SK-N-SH (cell line): ENCODE measurements at regions not wholly inside any gene's neighbourhood (a gene's known extent, or its start where the extent isn't known, plus 50 kb on each side); places are given as distances from the start of the nearest gene placed in this dataset.

ENCODE experiments used
- CTCF ChIA-PET: fragments of 300-600, 350-600 bp; formaldehyde crosslinking; extraction: SDS; loops from one replicate; lab custom pipeline; 2021; lab: Yijun Ruan, JAX
- POLR2A ChIA-PET: fragments of 350-600 bp; sonication (Branson Sonifier 250); formaldehyde crosslinking; extraction: SDS; loops from one replicate; lab custom pipeline; 2020; ENCODE audit warnings: antibody characterized with exemption, inconsistent platforms; lab: Yijun Ruan, JAX
- DNase-seq: peaks from one replicate; pipeline ENCODE4 v3.0.0; 2012
- H2AFZ ChIP-seq: fragments of 200-600 bp; sonication (generic); 2 replicates; pipeline ENCODE4 v1.8.1; 2016; ENCODE audit warnings: antibody characterized with exemption, mild to moderate bottlenecking, low read depth
- H3F3A ChIP-seq: fragments of 200-600 bp; sonication (generic); replicated peaks from 2 replicates; pipeline ENCODE3; 2016; ENCODE audit warnings: antibody characterized with exemption, mild to moderate bottlenecking; ENCODE audit not compliant: insufficient read depth
- H3K27ac ChIP-seq, 2 experiments: fragments of 200-500 bp in 1 of 2; fragments of 200-600 bp in 1 of 2; sonication (Bioruptor generic) in 1 of 2; sonication (generic), shearing (Covaris generic) in 1 of 2; 2 replicates each; pipeline versions ENCODE4 v1.5.1 to v1.6.1; 2014 to 2016; ENCODE audit warnings: low read depth in 2 of 2, inconsistent platforms in 1 of 2, low read length in 1 of 2, mild to moderate bottlenecking in 1 of 2, mixed read lengths in 1 of 2
- H3K27me3 ChIP-seq: fragments of 200-600 bp; sonication (generic), shearing (Covaris generic); 2 replicates; pipeline ENCODE4 v1.6.1; 2016; ENCODE audit warnings: mixed run types; ENCODE audit not compliant: insufficient read depth
- H3K36me3 ChIP-seq, 2 experiments: fragments of 200-500 bp in 1 of 2; fragments of 200-600 bp in 1 of 2; sonication (Bioruptor generic) in 1 of 2; sonication (generic) in 1 of 2; replicated peaks in 1 of 2; 2 replicates each; pipeline versions ENCODE3 to v1.5.1; 2014 to 2016; ENCODE audit warnings: low read length in 1 of 2, mild to moderate bottlenecking in 1 of 2; ENCODE audit not compliant: insufficient read depth in 2 of 2, control insufficient read depth in 1 of 2
- H3K4me1 ChIP-seq, 2 experiments: fragments of 200-500 bp in 1 of 2; fragments of 200-600 bp in 1 of 2; sonication (Bioruptor generic) in 1 of 2; sonication (generic), shearing (Covaris generic) in 1 of 2; 2 replicates each; pipeline versions ENCODE4 v1.5.1 to v1.6.1; 2014 to 2016; ENCODE audit warnings: low read depth in 1 of 2, low read length in 1 of 2, mixed run types in 1 of 2; ENCODE audit not compliant: insufficient read depth in 2 of 2, control insufficient read depth in 1 of 2
- H3K4me2 ChIP-seq: fragments of 200-600 bp; sonication (generic), shearing (Covaris generic); 2 replicates; pipeline ENCODE4 v1.6.1; 2017; ENCODE audit warnings: mixed run types
- H3K4me3 ChIP-seq, 2 experiments: fragments of 200-500 bp in 1 of 2; fragments of 200-600 bp in 1 of 2; sonication (Bioruptor generic) in 1 of 2; sonication (generic), shearing (Covaris generic) in 1 of 2; 2 replicates each; pipeline versions ENCODE4 v1.5.1 to v1.8.1; 2014 to 2016; ENCODE audit warnings: low read depth in 2 of 2, inconsistent platforms in 1 of 2, low read length in 1 of 2, mild to moderate bottlenecking in 1 of 2, mixed read lengths in 1 of 2, moderate library complexity in 1 of 2
- H3K79me2 ChIP-seq: fragments of 200-600 bp; sonication (generic); 2 replicates; pipeline ENCODE4 v1.8.1; 2017; ENCODE audit warnings: mild to moderate bottlenecking; ENCODE audit not compliant: insufficient read depth
- H3K9ac ChIP-seq: fragments of 200-600 bp; sonication (generic); 2 replicates; pipeline ENCODE4 v1.6.1; 2017; ENCODE audit warnings: mixed run types
- H3K9me2 ChIP-seq: fragments of 200-600 bp; sonication (generic); 2 replicates; pipeline ENCODE4 v1.6.1; 2017; ENCODE audit warnings: mixed run types
- H3K9me3 ChIP-seq: fragments of 200-600 bp; sonication (generic); 2 replicates; pipeline ENCODE4 v1.6.1; 2017; ENCODE audit warnings: mixed run types, mild to moderate bottlenecking, moderate library complexity
- H4K20me1 ChIP-seq: fragments of 200-600 bp; sonication (generic); 2 replicates; pipeline ENCODE4 v1.6.1; 2017; ENCODE audit warnings: mild to moderate bottlenecking, mixed run types; ENCODE audit not compliant: insufficient read depth
- CHD2 ChIP-seq: fragments of 150-350 bp; IDR thresholded peaks from 2 replicates; pipeline ENCODE4 v1.6.1; 2018; ENCODE audit warnings: low read length; ENCODE audit not compliant: partially characterized antibody
- CTCF ChIP-seq: fragments of 200-600 bp; sonication (generic); IDR thresholded peaks from 2 replicates; pipeline ENCODE4 v1.6.1; 2017; ENCODE audit warnings: antibody characterized with exemption, mild to moderate bottlenecking, moderate library complexity
- EP300 ChIP-seq, 2 experiments: IDR thresholded peaks; 2 replicates each; pipeline versions ENCODE4 v1.4.0 to v1.6.1; 2012; ENCODE audit warnings: borderline replicate concordance in 1 of 2, low read depth in 1 of 2, low read length in 1 of 2
- FOSL2 ChIP-seq: IDR thresholded peaks from 2 replicates; pipeline ENCODE4 v1.4.0; 2012; ENCODE audit warnings: low read depth, mild to moderate bottlenecking, moderate library complexity, borderline replicate concordance
- FOXJ3 ChIP-seq: sonication (generic); formaldehyde crosslinking; IDR thresholded peaks from 2 replicates; pipeline ENCODE4 v1.5.1; 2020; ENCODE audit warnings: mild to moderate bottlenecking, missing genetic modification reagents
- GABPA ChIP-seq: IDR thresholded peaks from 2 replicates; pipeline ENCODE4 v1.4.0; 2012; ENCODE audit warnings: low read depth, mild to moderate bottlenecking
- JUND ChIP-seq: IDR thresholded peaks from 2 replicates; pipeline ENCODE4 v1.4.0; 2012
- MEF2A ChIP-seq: IDR thresholded peaks from 2 replicates; pipeline ENCODE4 v1.4.0; 2012; ENCODE audit warnings: low read depth, borderline replicate concordance
- MXI1 ChIP-seq: IDR thresholded peaks from 2 replicates; pipeline ENCODE4 v1.6.1; 2012; ENCODE audit warnings: mild to moderate bottlenecking, low read depth, low read length, improper control_type of control experiment
- NFIC ChIP-seq: IDR thresholded peaks from 2 replicates; pipeline ENCODE4 v1.4.0; 2012; ENCODE audit warnings: borderline replicate concordance
- NRF1 ChIP-seq: IDR thresholded peaks from 2 replicates; pipeline ENCODE4 v1.6.1; 2012; ENCODE audit warnings: low read depth, mild to moderate bottlenecking, low read length
- POLR2AphosphoS5 ChIP-seq: IDR thresholded peaks from 2 replicates; pipeline ENCODE4 v1.6.1; 2012; ENCODE audit warnings: low read depth, low read length
- RCOR1 ChIP-seq: fragments of 150-350 bp; IDR thresholded peaks from 2 replicates; pipeline ENCODE4 v1.6.1; 2017; ENCODE audit warnings: antibody characterized with exemption, low read length
- RFX5 ChIP-seq: IDR thresholded peaks from 2 replicates; pipeline ENCODE4 v1.6.1; 2012; ENCODE audit warnings: mild to moderate bottlenecking, improper control_type of control experiment, low read length
- RXRA ChIP-seq: IDR thresholded peaks from 2 replicates; pipeline ENCODE4 v1.4.0; 2012; ENCODE audit warnings: low read depth, mild to moderate bottlenecking, borderline replicate concordance
- SMC3 ChIP-seq: IDR thresholded peaks from 2 replicates; pipeline ENCODE4 v1.6.1; 2012; ENCODE audit warnings: low read depth, low read length, improper control_type of control experiment
- TCF12 ChIP-seq: IDR thresholded peaks from 2 replicates; pipeline ENCODE4 v1.4.0; 2012
- TEAD4 ChIP-seq: IDR thresholded peaks from 2 replicates; pipeline ENCODE4 v1.4.0; 2012; ENCODE audit warnings: mild to moderate bottlenecking, borderline replicate concordance; ENCODE audit not compliant: insufficient read depth
- USF2 ChIP-seq: fragments of 150-350 bp; IDR thresholded peaks from 2 replicates; pipeline ENCODE4 v1.6.1; 2017; ENCODE audit warnings: antibody characterized with exemption, low read length, low read depth, borderline replicate concordance
- ZBTB33 ChIP-seq: IDR thresholded peaks from 2 replicates; pipeline ENCODE4 v1.4.0; 2012; ENCODE audit warnings: low read depth, borderline replicate concordance
- WGBS: methylation state at CpG from one replicate; pipeline ENCODE4 v1.1.6; 2017; ENCODE audit warnings: low lambda C conversion rate; 5-methylcytosine and 5-hydroxymethylcytosine counted together

- H3K4me1 ChIP-seq = peaks cover 10 to 13% of the 10 kb centered on the region in 2 experiments; a peak in 2 of 4 replicates
- no peak overlapping the region for H3K4me2 ChIP-seq
- H3K9ac ChIP-seq = no peak overlapping the region
- H3K9me3 ChIP-seq = no peaks in the 10 kb centered on the region
- no peak for DNase-seq
- no peaks in the 10 kb centered on the region for H3K79me2 ChIP-seq
- no peaks in the 10 kb centered on the region for H4K20me1 ChIP-seq
- no peaks in the 10 kb centered on the region for H3F3A ChIP-seq
- CTCF ChIA-PET = interaction anchor here (2.8 to 2.9 kb wide), 2 partner anchors 8 to 216 kb away, joined by 9 read pairs; no protein-coding TSS in a partner anchor
- TF ChIP-seq TEAD4 = no peak
- TF ChIP-seq RXRA = no peak
- peak; percentile 78 for TF ChIP-seq TCF12
- TF ChIP-seq CTCF = no peak
- no peak for TF ChIP-seq CHD2
- no peak for TF ChIP-seq MEF2A
- TF ChIP-seq JUND = 0 out of 2 replicates have a peak, but pooled peaks have one; percentile 14
- no peak for TF ChIP-seq RFX5
- TF ChIP-seq FOXJ3 (CRISPR knock-in tag) = no peak
- no peak for TF ChIP-seq ZBTB33
- no peak for TF ChIP-seq NFIC
- TF ChIP-seq POLR2AphosphoS5 = no peak
- no peak overlapping the region for H3K27ac ChIP-seq
- POLR2A ChIA-PET = no interaction called here
- no peaks in the 10 kb centered on the region for H3K27me3 ChIP-seq
- H2AFZ ChIP-seq = no peak overlapping the region
- no peak overlapping the region for H3K4me3 ChIP-seq
- no peaks in the 10 kb centered on the region for H3K36me3 ChIP-seq
- no peaks in the 10 kb centered on the region for H3K9me2 ChIP-seq
- 57% methylated on average over 3 of the region's 3 CpGs for WGBS
Observed at GRCh38 chr4:15240764-15241163, 187.1 kb upstream of the C1QTNF7 start.

- CTCF ChIA-PET = interaction anchor here (1.5 to 2.9 kb wide), 5 partner anchors 9 to 237 kb away, joined by 3 to 9 read pairs (median 4); no protein-coding TSS in a partner anchor
- no peaks in the 10 kb centered on the region for H3K9me2 ChIP-seq
Observed at GRCh38 chr4:15242021-15242420, 185.8 kb upstream of the C1QTNF7 start.

More at GRCh38 chr4:15242021-15242420, 185.8 kb upstream of the C1QTNF7 start:
- Histone ChIP-seq H3K9me3 (no peaks in the 10 kb centered on the region), H3K79me2 (no peaks in the 10 kb centered on the region), H3K36me3 (no peaks in the 10 kb centered on the region), H3K4me1 (peaks cover 10 to 13% of the 10 kb centered on the region in 2 experiments; a peak in 2 of 4 replicates), H3K4me2 (no peak overlapping the region), H3K9ac (no peak overlapping the region), H3K4me3 (no peak overlapping the region), H3K27me3 (no peaks in the 10 kb centered on the region), H2AFZ (no peak overlapping the region), H3F3A (no peaks in the 10 kb centered on the region), H4K20me1 (no peaks in the 10 kb centered on the region), H3K27ac (no peak overlapping the region)
- no peak for TF ChIP-seq SMC3
- TF ChIP-seq MXI1 = no peak
- no peak for TF ChIP-seq GABPA
- no peak for TF ChIP-seq EP300 (IDR thresholded peaks at IDR 0.05; ENCODE audit: borderline replicate concordance in 1 of 2, low read depth in 1 of 2, low read length in 1 of 2)
- TF ChIP-seq TCF12 = no peak
- no peak for TF ChIP-seq NRF1
- no peak for TF ChIP-seq TEAD4
- TF ChIP-seq CHD2 = no peak
- no peak for TF ChIP-seq USF2
- no peak for TF ChIP-seq RCOR1
- no peak for TF ChIP-seq FOSL2
- no peak for DNase-seq
- WGBS = 78% methylated on average over 1 of the region's 1 CpG
- POLR2A ChIA-PET = no interaction called here
